AG10803 (cell line): ENCODE measurements at regions not wholly inside any gene's neighbourhood (a gene's known extent, or its start where the extent isn't known, plus 50 kb on each side); places are given as distances from the start of the nearest gene placed in this dataset.

Source experiments
- DNase-seq: peaks from one replicate; pipeline ENCODE4 v3.0.0; 2010; ENCODE audit warnings: low read depth
- H3K4me3 ChIP-seq: 2 replicates; pipeline ENCODE4 v1.5.1; 2011; ENCODE audit warnings: mild to moderate bottlenecking, low read length, control low read depth
- CTCF ChIP-seq: conservative IDR thresholded peaks from 2 replicates; pipeline ENCODE4 v1.5.1; 2011; ENCODE audit warnings: mild to moderate bottlenecking, low read length, control low read depth, inconsistent platforms

GRCh38 chr20:48270885-48271284, 485.6 kb upstream of the SULF2 start:
- DNase-seq, result no peak
- no peak overlapping the region for H3K4me3 ChIP-seq
- no peak for TF ChIP-seq CTCF

- no peak for TF ChIP-seq CTCF
- no peak overlapping the region for H3K4me3 ChIP-seq
- no peak for DNase-seq
Observed at GRCh38 chr20:48267860-48268633, 482.8 kb upstream of the SULF2 start.

GRCh38 chr20:48266571-48266970, 481.3 kb upstream of the SULF2 start:
- no peak for DNase-seq
- no peak overlapping the region for H3K4me3 ChIP-seq
- TF ChIP-seq CTCF, result no peak

GRCh38 chr20:48265791-48266190, 480.5 kb upstream of the SULF2 start:
- H3K4me3 ChIP-seq, result no peak overlapping the region
- DNase-seq, result no peak
- no peak for TF ChIP-seq CTCF

GRCh38 chr20:48262955-48263354, 477.7 kb upstream of the SULF2 start:
- no peak overlapping the region for H3K4me3 ChIP-seq
- no peak for TF ChIP-seq CTCF
- DNase-seq, result no peak

- no peak overlapping the region for H3K4me3 ChIP-seq
- no peak for DNase-seq
- TF ChIP-seq CTCF, result no peak
Observed at GRCh38 chr20:48262466-48262865, 477.2 kb upstream of the SULF2 start.

- TF ChIP-seq CTCF, result no peak
Observed at GRCh38 chr20:48261398-48261910, 476.2 kb upstream of the SULF2 start.

More at GRCh38 chr20:48261398-48261910, 476.2 kb upstream of the SULF2 start:
- DNase-seq, result no peak
- H3K4me3 ChIP-seq, result no peak overlapping the region
